CD14-positive monocyte (primary cell): ENCODE measurements at regions not wholly inside any gene's neighbourhood (a gene's known extent, or its start where the extent isn't known, plus 50 kb on each side); places are given as distances from the start of the nearest gene placed in this dataset.

Source experiments
- DNase-seq, 3 donors: peaks; one replicate each; pipeline ENCODE4 v3.0.0-alpha.2; 2011 to 2022
- H2AFZ ChIP-seq: 2 replicates; pipeline ENCODE4 v1.6.0; 2012; ENCODE audit warnings: mild to moderate bottlenecking, low read depth, low read length, inconsistent platforms; ENCODE audit not compliant: insufficient read depth, poor library complexity, severe bottlenecking
- H3K27ac ChIP-seq, 2 donors: 1 replicate in 1 of 2; 2 replicates in 1 of 2; pipeline ENCODE4 v1.5.1; 2012 to 2013; ENCODE audit warnings: low read length in 2 of 2, control low read depth in 1 of 2, inconsistent platforms in 1 of 2, low read depth in 1 of 2, mild to moderate bottlenecking in 1 of 2
- H3K27me3 ChIP-seq, 2 donors: one replicate each; pipeline versions ENCODE4 v1.6.0 to v1.6.1; 2011 to 2013; ENCODE audit warnings: low read length in 2 of 2; ENCODE audit not compliant: control insufficient read depth in 2 of 2, insufficient read depth in 2 of 2
- H3K36me3 ChIP-seq, 2 donors: replicated peaks in 1 of 2; 1 replicate in 1 of 2; 2 replicates in 1 of 2; pipeline versions ENCODE4 v1.5.1 to v1.6.1; 2012 to 2013; ENCODE audit warnings: low read length in 2 of 2, control low read depth in 1 of 2, inconsistent platforms in 1 of 2, mild to moderate bottlenecking in 1 of 2; ENCODE audit not compliant: insufficient read depth in 2 of 2, control insufficient read depth in 1 of 2
- H3K4me1 ChIP-seq, 2 donors: 1 replicate in 1 of 2; 2 replicates in 1 of 2; pipeline versions ENCODE4 v1.5.1 to v1.6.1; 2012 to 2013; ENCODE audit warnings: low read length in 2 of 2, control low read depth in 1 of 2, inconsistent platforms in 1 of 2, mild to moderate bottlenecking in 1 of 2, moderate library complexity in 1 of 2; ENCODE audit not compliant: insufficient read depth in 2 of 2, control insufficient read depth in 1 of 2
- H3K4me2 ChIP-seq: replicated peaks from 2 replicates; pipeline ENCODE3; 2012; ENCODE audit warnings: low read length, moderate library complexity, mild to moderate bottlenecking; ENCODE audit not compliant: poor library complexity, severe bottlenecking; ENCODE audit errors: extremely low read depth
- H3K4me3 ChIP-seq, 3 experiments: fragments of 200-600 bp in 1 of 3; sonication (generic) in 1 of 3; replicated peaks in 1 of 3; 1 replicate in 2 of 3; 2 replicates in 1 of 3; pipeline ENCODE4 v1.5.1; 2011 to 2013; ENCODE audit warnings: low read length in 3 of 3, mild to moderate bottlenecking in 3 of 3, control low read depth in 2 of 3, low read depth in 2 of 3, inconsistent platforms in 1 of 3, moderate library complexity in 1 of 3
- H3K79me2 ChIP-seq: 2 replicates; pipeline ENCODE4 v1.6.0; 2012; ENCODE audit warnings: mild to moderate bottlenecking, control low read depth, inconsistent platforms, low read length, moderate library complexity; ENCODE audit not compliant: insufficient read depth
- H3K9ac ChIP-seq: 2 replicates; pipeline ENCODE4 v1.6.0; 2017; ENCODE audit warnings: low read length, mild to moderate bottlenecking; ENCODE audit not compliant: insufficient read depth, poor library complexity, severe bottlenecking
- H3K9me3 ChIP-seq, 2 donors: replicated peaks in 1 of 2; 1 replicate in 1 of 2; 2 replicates in 1 of 2; pipeline versions ENCODE4 v1.5.1 to v1.6.1; 2012 to 2013; ENCODE audit warnings: low read length in 2 of 2, control low read depth in 1 of 2; ENCODE audit not compliant: control insufficient read depth in 1 of 2, insufficient read depth in 1 of 2
- H4K20me1 ChIP-seq: 2 replicates; pipeline ENCODE4 v1.6.0; 2012; ENCODE audit warnings: mild to moderate bottlenecking, low read length, control low read depth, moderate library complexity; ENCODE audit not compliant: insufficient read depth
- H3K27ac Mint-ChIP-seq, 7 donors: one replicate each; pipeline ENCODE4 v1.8.0; 2020; ENCODE audit warnings: mild to moderate bottlenecking in 7 of 7, mixed read lengths in 7 of 7, moderate library complexity in 6 of 7, inconsistent platforms in 2 of 7
- H3K27me3 Mint-ChIP-seq, 3 donors: one replicate each; pipeline ENCODE4 v1.8.0; 2021 to 2022; ENCODE audit warnings: low read depth in 3 of 3, mild to moderate bottlenecking in 3 of 3, mixed read lengths in 3 of 3, moderate library complexity in 3 of 3, inconsistent platforms in 1 of 3
- H3K36me3 Mint-ChIP-seq, 2 donors: one replicate each; pipeline ENCODE4 v1.8.0; 2020; ENCODE audit warnings: mixed read lengths in 2 of 2, inconsistent platforms in 1 of 2, mild to moderate bottlenecking in 1 of 2
- H3K4me1 Mint-ChIP-seq: one replicate; pipeline ENCODE4 v1.8.0; 2020; ENCODE audit warnings: mild to moderate bottlenecking, mixed read lengths
- H3K4me3 Mint-ChIP-seq, 2 donors: one replicate each; pipeline ENCODE4 v1.8.0; 2020; ENCODE audit warnings: mild to moderate bottlenecking in 2 of 2, mixed read lengths in 2 of 2, moderate library complexity in 1 of 2
- H3K9me3 Mint-ChIP-seq, 7 donors: one replicate each; pipeline ENCODE4 v1.8.0; 2020 to 2022; ENCODE audit warnings: mixed read lengths in 7 of 7, mild to moderate bottlenecking in 6 of 7, moderate library complexity in 6 of 7, inconsistent platforms in 2 of 7
- CTCF ChIP-seq: fragments of 200-600 bp; IDR thresholded peaks from one replicate; pipeline ENCODE4 v1.8.0; 2022; ENCODE audit warnings: antibody characterized with exemption, mild to moderate bottlenecking
- WGBS: methylation state at CpG from one replicate; pipeline ENCODE4 v1.1.5; 2013; ENCODE audit warnings: missing lambda C conversion rate; ENCODE audit not compliant: insufficient coverage; 5-methylcytosine and 5-hydroxymethylcytosine counted together
- intact Hi-C, 2 donors: fragments of 100-400 bp; cut with micrococcal nuclease; formaldehyde crosslinking; loops; one replicate each; pipeline versions ENCODE4 v1.15.0 to v1.15.1; 2023

- Histone ChIP-seq H3K4me1 (no peaks in the 10 kb centered on the region), H3K27ac (no peak overlapping the region), H3K4me2 (no peak overlapping the region), H4K20me1 (no peaks in the 10 kb centered on the region), H2AFZ (no peak overlapping the region), H3K4me3 (no peak overlapping the region), H3K36me3 (no peaks in the 10 kb centered on the region), H3K79me2 (no peaks in the 10 kb centered on the region), H3K9ac (no peak overlapping the region), H3K9me3 (no peaks in the 10 kb centered on the region), H3K27me3 (no peaks in the 10 kb centered on the region)
- H3K9me3 Mint-ChIP-seq = peaks cover 0 to 5% (median 2%) of the 10 kb centered on the region in 7 donors
- intact Hi-C loops = no loop called here
- DNase-seq = no peak
- no peaks in the 10 kb centered on the region for H3K36me3 Mint-ChIP-seq
- TF ChIP-seq CTCF = no peak
- no peak overlapping the region for H3K27ac Mint-ChIP-seq
- WGBS = no CpG with 5 or more reads among the region's 2 CpGs
- no peaks in the 10 kb centered on the region for H3K27me3 Mint-ChIP-seq
- H3K4me3 Mint-ChIP-seq = no peak overlapping the region
- H3K4me1 Mint-ChIP-seq = no peaks in the 10 kb centered on the region
Observed at GRCh38 chr10:59560161-59560560, 149.5 kb downstream of the SLC16A9 start.

- H3K9ac ChIP-seq = no peak overlapping the region
- no peaks in the 10 kb centered on the region for H3K79me2 ChIP-seq
- WGBS = 79% methylated on average over 2 of the region's 4 CpGs
- no peak overlapping the region for H3K4me3 ChIP-seq
- no peak overlapping the region for H3K27ac ChIP-seq
- H3K36me3 ChIP-seq = no peaks in the 10 kb centered on the region
- no peak overlapping the region for H3K4me3 Mint-ChIP-seq
- DNase-seq = no peak
- no peak overlapping the region for H3K27ac Mint-ChIP-seq
- no peaks in the 10 kb centered on the region for H4K20me1 ChIP-seq
- H3K4me1 Mint-ChIP-seq = no peaks in the 10 kb centered on the region
- H3K4me2 ChIP-seq = no peak overlapping the region
- no peak overlapping the region for H2AFZ ChIP-seq
- no peaks in the 10 kb centered on the region for H3K9me3 ChIP-seq
- H3K4me1 ChIP-seq = no peaks in the 10 kb centered on the region
- no peaks in the 10 kb centered on the region for H3K27me3 ChIP-seq
- peaks cover 0 to 5% (median 2%) of the 10 kb centered on the region in 7 donors for H3K9me3 Mint-ChIP-seq
- TF ChIP-seq CTCF = no peak
- no peaks in the 10 kb centered on the region for H3K36me3 Mint-ChIP-seq
- intact Hi-C loops = no loop called here
- H3K27me3 Mint-ChIP-seq = no peaks in the 10 kb centered on the region
Observed at GRCh38 chr10:59558066-59558465, 151.6 kb downstream of the SLC16A9 start.
